Kidney (tissue), 13 donors: ENCODE measurements at regions not wholly inside any gene's neighbourhood (a gene's known extent, or its start where the extent isn't known, plus 50 kb on each side); places are given as distances from the start of the nearest gene placed in this dataset.

Experiments used
- DNase-seq, 5 donors: peaks; one replicate each; pipeline ENCODE4 v3.0.0-alpha.2; 2013 to 2020
- FAIRE-seq: peaks from 2 replicates; lab custom pipeline; 2012; peaks lifted over from hg19 to GRCh38; lab: Jason Lieb, UNC
- H3K27ac ChIP-seq, 2 donors: one replicate each; pipeline ENCODE4 v1.7.0; 2013; ENCODE audit warnings: low read depth in 2 of 2, low read length in 2 of 2, inconsistent platforms in 1 of 2
- H3K27me3 ChIP-seq: one replicate; pipeline ENCODE4 v1.7.1; 2013; ENCODE audit warnings: low read length, inconsistent platforms; ENCODE audit not compliant: control insufficient read depth, insufficient read depth
- H3K36me3 ChIP-seq, 3 donors: one replicate each; pipeline versions ENCODE4 v1.7.0 to v1.7.1; 2013; ENCODE audit warnings: low read length in 3 of 3, control low read depth in 1 of 3, inconsistent platforms in 1 of 3; ENCODE audit not compliant: insufficient read depth in 3 of 3, control insufficient read depth in 2 of 3
- H3K4me1 ChIP-seq, 3 donors: one replicate each; pipeline versions ENCODE4 v1.7.0 to v1.7.1; 2013; ENCODE audit warnings: low read length in 3 of 3, inconsistent platforms in 1 of 3, low read depth in 1 of 3; ENCODE audit not compliant: control insufficient read depth in 2 of 3, insufficient read depth in 2 of 3
- H3K4me3 ChIP-seq, 3 donors: one replicate each; pipeline versions ENCODE4 v1.7.0 to v1.8.1; 2013; ENCODE audit warnings: low read length in 3 of 3, control low read depth in 1 of 3, inconsistent platforms in 1 of 3
- H3K9ac ChIP-seq, 3 donors: one replicate each; pipeline versions ENCODE4 v1.7.0 to v1.7.1; 2013; ENCODE audit warnings: low read length in 3 of 3, control low read depth in 1 of 3, inconsistent platforms in 1 of 3
- H3K9me3 ChIP-seq, 3 donors: one replicate each; pipeline versions ENCODE4 v1.7.0 to v1.7.1; 2013; ENCODE audit warnings: low read length in 3 of 3, control low read depth in 1 of 3, inconsistent platforms in 1 of 3; ENCODE audit not compliant: control insufficient read depth in 2 of 3, insufficient read depth in 1 of 3
- intact Hi-C: fragments of 100-400 bp; cut with DNase I; formaldehyde crosslinking; loops from one replicate; pipeline ENCODE4 v1.11.1; 2022
- TF ChIP-seq, protein P1 (sequence below): IDR thresholded peaks from 3 replicates; pipeline ENCODE4 v1.5.1; 2012; ENCODE audit warnings: mild to moderate bottlenecking, moderate library complexity, borderline replicate concordance; ENCODE audit not compliant: insufficient read depth; ENCODE audit errors: extremely low read depth
- donor health status: control.
- donor health status: control.
- donor health status: control.
- donor health status: control.
- donor health status: control.
- donor health status: DM: yes; HTN: yes; CAD: no.
- donor health status: Normal renal cell carcinoma (clear cell type).

DNA sequence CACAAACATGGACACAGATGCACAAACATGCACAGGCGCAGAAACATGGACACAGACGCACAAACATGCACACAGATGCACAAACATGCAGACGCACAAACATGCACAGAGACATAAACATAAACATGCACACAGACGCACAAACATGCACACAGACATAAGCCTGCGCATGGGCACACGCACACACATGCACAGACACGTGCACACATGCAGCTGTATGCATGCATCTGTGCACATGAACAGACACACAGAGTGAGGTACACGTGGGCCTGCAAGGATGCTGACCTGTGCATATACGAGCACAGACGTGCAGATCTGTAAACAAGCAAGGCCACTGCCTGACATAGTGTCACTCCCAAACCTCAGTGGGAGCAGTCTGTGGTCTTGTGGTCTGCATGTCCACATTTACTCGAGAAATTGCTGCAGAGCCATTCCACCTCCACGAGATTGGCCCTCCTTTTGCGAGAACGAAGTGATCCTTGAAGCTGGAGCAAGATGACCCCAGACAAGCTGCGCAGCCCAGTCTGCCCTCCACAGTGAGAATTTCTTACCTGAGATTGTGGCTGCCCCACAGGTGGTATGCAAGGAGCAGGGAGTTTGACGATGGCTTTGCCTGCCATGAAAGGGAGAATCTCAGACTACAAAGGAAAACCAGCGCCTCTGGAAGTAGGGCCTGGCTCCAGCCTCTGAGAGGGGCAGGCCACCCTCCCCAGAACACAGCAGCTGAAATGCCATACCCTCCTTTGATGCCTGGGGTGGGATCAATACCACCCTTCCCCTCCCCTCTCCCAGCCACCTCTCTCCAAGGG, 299.9 kb downstream of the BRD1 start:
- no peak for FAIRE-seq

DNA sequence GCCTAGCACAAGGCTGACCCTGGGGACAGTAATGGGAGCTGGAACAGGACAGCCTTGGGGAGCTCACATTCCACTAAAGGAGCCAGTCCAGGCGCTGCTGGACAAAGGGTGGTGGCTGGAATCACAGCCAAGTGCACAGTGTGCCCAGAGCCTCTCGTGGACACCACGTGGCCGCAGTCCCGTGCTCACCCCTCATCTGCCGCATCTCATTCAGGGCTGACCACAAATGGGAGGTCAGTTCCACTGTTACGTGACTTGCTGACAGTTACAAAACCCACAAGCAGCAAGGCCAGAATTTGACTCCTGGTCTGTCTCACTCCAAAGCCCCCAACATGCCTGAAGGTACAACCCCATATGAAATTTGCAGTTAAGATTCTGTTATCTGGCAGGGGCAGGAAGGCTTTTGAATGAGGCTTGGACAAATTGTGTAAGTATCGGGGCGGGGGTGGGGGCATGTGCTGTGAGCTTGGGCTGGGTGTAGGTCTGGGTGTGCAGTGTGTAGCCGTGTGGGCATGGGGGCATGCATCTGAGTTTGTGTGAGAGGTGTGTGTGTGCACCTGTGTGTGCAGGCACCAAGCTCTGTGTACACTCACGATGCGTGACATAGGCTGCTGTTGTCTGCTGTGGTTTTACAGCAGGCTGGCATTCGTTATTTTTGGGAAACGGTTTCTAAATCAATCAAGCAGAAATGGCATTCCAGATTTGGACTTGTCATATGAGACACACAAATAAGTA, 301.7 kb downstream of the BRD1 start:
- FAIRE-seq = no peak
- H3K27ac ChIP-seq = no peak overlapping the region
- TF ChIP-seq, protein P1, sequence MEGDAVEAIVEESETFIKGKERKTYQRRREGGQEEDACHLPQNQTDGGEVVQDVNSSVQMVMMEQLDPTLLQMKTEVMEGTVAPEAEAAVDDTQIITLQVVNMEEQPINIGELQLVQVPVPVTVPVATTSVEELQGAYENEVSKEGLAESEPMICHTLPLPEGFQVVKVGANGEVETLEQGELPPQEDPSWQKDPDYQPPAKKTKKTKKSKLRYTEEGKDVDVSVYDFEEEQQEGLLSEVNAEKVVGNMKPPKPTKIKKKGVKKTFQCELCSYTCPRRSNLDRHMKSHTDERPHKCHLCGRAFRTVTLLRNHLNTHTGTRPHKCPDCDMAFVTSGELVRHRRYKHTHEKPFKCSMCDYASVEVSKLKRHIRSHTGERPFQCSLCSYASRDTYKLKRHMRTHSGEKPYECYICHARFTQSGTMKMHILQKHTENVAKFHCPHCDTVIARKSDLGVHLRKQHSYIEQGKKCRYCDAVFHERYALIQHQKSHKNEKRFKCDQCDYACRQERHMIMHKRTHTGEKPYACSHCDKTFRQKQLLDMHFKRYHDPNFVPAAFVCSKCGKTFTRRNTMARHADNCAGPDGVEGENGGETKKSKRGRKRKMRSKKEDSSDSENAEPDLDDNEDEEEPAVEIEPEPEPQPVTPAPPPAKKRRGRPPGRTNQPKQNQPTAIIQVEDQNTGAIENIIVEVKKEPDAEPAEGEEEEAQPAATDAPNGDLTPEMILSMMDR = no peak
- no peak for DNase-seq
- H3K36me3 ChIP-seq = no peaks in the 10 kb centered on the region
- no peaks in the 10 kb centered on the region for H3K9me3 ChIP-seq
- H3K27me3 ChIP-seq = no peaks in the 10 kb centered on the region
- no peak overlapping the region for H3K9ac ChIP-seq
- no peak overlapping the region for H3K4me3 ChIP-seq
- H3K4me1 ChIP-seq = no peaks in the 10 kb centered on the region
- intact Hi-C loops = no loop called here

More for the DNA sequence above, 299.9 kb downstream of the BRD1 start:
- H3K4me1 ChIP-seq = no peaks in the 10 kb centered on the region
- TF ChIP-seq, protein P1 = no peak
- DNase-seq = peak in 1 of 5 donors; percentile 32
- intact Hi-C loops = no loop called here
- H3K9me3 ChIP-seq = no peaks in the 10 kb centered on the region
- H3K27ac ChIP-seq = no peak overlapping the region
- no peak overlapping the region for H3K4me3 ChIP-seq
- no peaks in the 10 kb centered on the region for H3K27me3 ChIP-seq
- no peaks in the 10 kb centered on the region for H3K36me3 ChIP-seq
- H3K9ac ChIP-seq = no peak overlapping the region

DNA sequence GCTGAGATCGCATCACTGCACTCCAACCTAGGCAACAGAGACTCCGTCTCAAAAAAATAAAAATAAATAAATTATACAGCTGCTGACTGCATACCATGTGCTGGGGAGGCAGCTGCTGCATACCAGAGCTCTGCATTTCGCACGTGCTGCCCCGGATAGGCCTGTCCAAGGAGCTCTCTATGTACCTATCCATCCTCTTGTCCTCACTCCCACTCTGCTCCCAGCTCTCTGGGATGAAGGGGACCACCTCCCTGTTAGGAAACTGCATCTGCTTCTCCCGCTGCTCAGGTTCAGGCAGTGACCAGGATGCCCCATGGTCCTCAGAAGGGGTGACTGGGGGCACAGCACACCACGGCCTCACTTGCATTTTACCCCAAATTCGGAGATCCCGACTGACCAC, 302.3 kb downstream of the BRD1 start:
- intact Hi-C loops = no loop called here
- Histone ChIP-seq H3K27ac (no peak overlapping the region), H3K36me3 (no peaks in the 10 kb centered on the region), H3K9me3 (no peaks in the 10 kb centered on the region), H3K27me3 (no peaks in the 10 kb centered on the region), H3K9ac (no peak overlapping the region), H3K4me1 (no peaks in the 10 kb centered on the region), H3K4me3 (no peak overlapping the region)
- TF ChIP-seq, protein P1 = no peak
- DNase-seq (no peak), FAIRE-seq (no peak)
